Hematopoietic multipotent progenitor cell treated with erythropoietin and hydrocortisone succinate and interleukin-3 and kit ligand, for 17 days (in vitro differentiated cells): ENCODE measurements at regions not wholly inside any gene's neighbourhood (a gene's known extent, or its start where the extent isn't known, plus 50 kb on each side); places are given as distances from the start of the nearest gene placed in this dataset.
A peak's percentile ranks its signal among the peaks of the same experiment; 100 is the strongest.

Experiments
- DNase-seq: peaks from one replicate; pipeline ENCODE4 v3.0.0-alpha.2; 2015; ENCODE audit warnings: low spot score

GRCh38 chr21:36628761-36629460, 70.0 kb upstream of the SIM2 start:
- DNase-seq, result no peak

- peak; percentile 64 for DNase-seq
Observed at GRCh38 chr21:36630485-36631206, 68.3 kb upstream of the SIM2 start.

GRCh38 chr21:36636016-36636415, 62.9 kb upstream of the SIM2 start:
- no peak for DNase-seq

GRCh38 chr21:36636439-36636838, 62.5 kb upstream of the SIM2 start:
- no peak for DNase-seq

- DNase-seq, result no peak
Observed at GRCh38 chr21:36639769-36640168, 59.1 kb upstream of the SIM2 start.

- no peak for DNase-seq
Observed at GRCh38 chr21:36640174-36640720, 58.7 kb upstream of the SIM2 start.

- DNase-seq, result no peak
Observed at GRCh38 chr21:36640721-36641244, 58.1 kb upstream of the SIM2 start.

- no peak for DNase-seq
Observed at GRCh38 chr21:36641346-36641745, 57.6 kb upstream of the SIM2 start.

GRCh38 chr21:36641886-36642285, 57.0 kb upstream of the SIM2 start:
- DNase-seq, result no peak

GRCh38 chr21:36642777-36643176, 56.1 kb upstream of the SIM2 start:
- no peak for DNase-seq

- no peak for DNase-seq
Observed at GRCh38 chr21:36643374-36644250, 55.3 kb upstream of the SIM2 start.

GRCh38 chr21:36646011-36646410, 52.9 kb upstream of the SIM2 start:
- DNase-seq, result no peak

- DNase-seq, result no peak
Observed at GRCh38 chr21:36646645-36647044, 52.3 kb upstream of the SIM2 start.

- no peak for DNase-seq
Observed at GRCh38 chr21:36647279-36648093, 51.4 kb upstream of the SIM2 start.
